MV-4-11 (cell line): ENCODE measurements at regions not wholly inside any gene's neighbourhood (a gene's known extent, or its start where the extent isn't known, plus 50 kb on each side); places are given as distances from the start of the nearest gene placed in this dataset.
"Not testable (repeated sequence)": the region's sequence is repeated elsewhere in the genome, so short reads cannot be mapped to it uniquely, and the experiment has no call there.

Experiments
- DNase-seq: peaks from one replicate; lab custom pipeline; 2025; lab: John Stamatoyannopoulos, UW

DNA sequence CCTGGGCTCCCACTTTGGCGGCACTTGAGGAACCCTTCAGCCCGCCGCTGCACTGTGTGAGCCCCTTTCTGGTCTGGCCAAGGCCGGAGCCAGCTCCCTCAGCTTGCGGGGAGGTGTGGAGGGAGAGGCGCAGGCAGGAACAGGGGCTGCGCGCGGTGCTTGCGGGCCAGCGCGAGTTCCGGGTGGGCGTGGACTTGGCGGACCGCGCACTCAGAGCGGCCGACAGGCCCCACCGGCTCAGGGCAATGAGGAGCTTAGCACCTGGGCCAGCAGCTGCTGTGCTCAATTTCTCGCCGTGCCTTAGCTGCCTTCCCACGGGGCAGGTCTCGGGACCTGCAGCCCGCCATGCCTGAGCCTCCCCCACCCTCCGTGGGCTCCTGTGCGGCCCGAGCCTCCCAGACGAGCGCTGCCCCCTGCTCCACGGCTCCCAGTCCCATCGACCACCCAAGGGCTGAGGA is 324.8 kb downstream of the RAD51AP2 start:
- DNase-seq, result not testable (repeated sequence)

DNA sequence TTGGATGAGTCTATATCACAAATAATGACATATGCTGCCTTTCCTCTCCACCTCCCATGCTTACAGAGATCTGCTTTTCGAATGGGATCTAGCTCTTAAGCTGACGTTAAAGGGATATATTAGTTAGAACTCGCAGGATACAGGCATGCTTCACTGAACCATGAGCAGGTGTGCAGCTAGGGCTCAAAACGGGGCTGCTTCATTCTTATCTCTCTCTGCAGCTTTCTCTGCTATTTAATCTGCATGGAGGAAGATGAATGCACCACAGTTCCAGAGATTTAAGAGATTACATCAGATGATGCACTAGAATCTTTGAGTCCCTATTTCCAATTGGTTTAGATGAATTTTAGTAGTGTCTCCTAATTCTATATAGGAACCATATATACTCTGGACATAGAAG is 327.0 kb downstream of the RAD51AP2 start:
- no peak for DNase-seq

DNA sequence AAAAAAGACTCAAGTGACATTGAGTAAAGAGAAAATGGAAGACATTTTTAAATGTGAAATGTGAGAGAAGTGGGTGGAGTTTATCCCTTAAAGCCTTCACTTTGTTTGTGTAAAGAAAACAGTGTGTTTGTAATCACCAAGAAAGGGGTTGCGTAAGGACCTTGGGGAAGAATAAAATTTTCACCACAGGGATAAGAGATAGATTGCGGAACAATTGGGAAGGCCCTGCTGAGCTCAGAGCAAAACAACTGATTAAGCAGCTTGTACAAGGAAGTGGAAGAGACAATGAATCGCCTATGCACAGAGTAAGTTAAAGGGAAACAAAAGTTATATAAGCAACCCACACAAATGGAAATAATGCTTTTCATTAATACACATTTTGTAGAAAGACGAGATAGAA is 327.7 kb downstream of the RAD51AP2 start:
- peak; percentile 29 for DNase-seq

DNA sequence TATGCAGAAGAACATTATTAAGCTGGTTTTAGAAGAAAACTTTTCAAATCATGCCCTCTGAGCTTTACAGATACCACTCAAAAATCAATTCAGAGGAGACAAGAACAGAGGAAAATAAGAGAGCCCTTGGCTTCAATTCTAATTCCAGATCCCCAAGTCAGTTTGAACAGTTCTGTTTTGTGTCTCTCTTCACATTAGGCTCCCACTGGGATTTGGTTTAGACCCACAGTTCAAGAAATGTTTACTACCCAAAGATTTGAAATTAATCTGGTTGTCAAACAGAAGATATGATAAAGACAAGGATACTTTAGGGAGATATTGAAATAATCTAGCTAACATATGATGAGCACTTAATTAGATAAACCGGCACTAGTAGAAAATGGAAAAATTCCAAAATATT is 329.5 kb downstream of the RAD51AP2 start:
- DNase-seq, result no peak

DNA sequence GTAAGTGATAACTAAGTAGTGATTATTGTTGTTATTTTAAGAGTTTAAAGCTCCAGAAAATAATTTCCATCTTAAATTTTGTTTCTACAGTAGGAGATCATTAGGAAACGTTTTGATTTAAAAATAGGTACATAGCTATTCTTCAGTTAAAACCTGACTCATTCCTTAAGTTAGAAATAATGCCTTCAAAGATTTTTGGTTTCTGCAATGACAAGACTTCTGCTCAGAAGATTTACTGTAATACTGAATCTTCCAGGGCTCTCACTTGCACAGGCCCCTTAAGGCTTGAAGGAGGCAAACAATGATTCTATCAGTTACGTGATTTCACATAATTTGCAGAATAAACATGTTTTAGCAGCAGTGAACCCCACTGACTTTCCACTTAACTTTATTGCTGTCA is 333.7 kb downstream of the RAD51AP2 start:
- no peak for DNase-seq

DNA sequence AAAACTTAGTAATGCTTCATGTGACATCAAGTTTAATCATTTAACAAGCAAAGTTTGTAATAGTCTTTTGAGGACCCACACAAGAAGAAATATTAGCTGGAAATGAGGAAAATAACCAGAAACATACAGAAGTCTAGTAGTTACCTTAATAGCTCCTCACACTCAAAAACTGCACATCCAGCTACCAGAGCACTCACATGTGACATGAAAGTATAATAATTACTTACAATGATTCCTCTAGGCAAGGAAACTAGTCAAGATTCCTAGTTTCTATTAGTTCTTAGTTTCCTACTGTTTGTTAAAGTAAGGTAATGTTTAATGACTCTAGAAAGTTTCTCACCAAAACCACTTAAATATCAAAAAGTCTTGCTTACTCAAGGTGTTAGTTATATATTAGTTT is 335.8 kb downstream of the RAD51AP2 start:
- DNase-seq, result no peak

DNA sequence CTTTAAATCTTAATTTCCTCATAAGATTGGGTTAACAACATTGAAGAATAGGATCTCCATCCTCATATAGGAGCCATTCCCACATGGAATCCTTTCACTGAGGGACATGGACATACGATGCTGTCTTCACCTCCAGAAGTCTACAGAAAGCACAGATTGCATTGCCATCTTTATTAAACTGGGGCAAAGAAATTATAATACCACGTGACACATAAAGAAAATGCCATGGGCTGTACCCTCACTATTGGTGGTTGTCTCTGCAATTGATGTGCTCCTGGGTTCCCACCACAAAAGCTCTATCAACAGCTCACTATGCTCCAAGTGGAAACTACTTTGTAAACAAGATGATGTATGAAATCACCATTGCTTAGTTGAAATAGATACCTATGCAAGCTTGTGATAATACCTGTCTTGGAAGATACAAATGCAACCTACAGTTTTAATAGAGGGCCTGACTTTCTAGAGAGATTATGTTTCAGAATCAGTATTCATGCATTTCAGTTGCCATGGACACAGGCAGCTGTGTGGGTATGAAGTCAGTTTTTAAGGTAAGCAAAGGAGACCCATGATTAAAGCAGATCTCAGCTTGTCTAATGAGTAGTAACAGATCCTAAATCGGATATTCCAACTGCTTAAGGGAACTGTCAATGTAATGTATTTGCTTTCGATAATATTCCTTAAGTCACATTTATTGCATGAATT is 337.0 kb downstream of the RAD51AP2 start:
- no peak for DNase-seq

DNA sequence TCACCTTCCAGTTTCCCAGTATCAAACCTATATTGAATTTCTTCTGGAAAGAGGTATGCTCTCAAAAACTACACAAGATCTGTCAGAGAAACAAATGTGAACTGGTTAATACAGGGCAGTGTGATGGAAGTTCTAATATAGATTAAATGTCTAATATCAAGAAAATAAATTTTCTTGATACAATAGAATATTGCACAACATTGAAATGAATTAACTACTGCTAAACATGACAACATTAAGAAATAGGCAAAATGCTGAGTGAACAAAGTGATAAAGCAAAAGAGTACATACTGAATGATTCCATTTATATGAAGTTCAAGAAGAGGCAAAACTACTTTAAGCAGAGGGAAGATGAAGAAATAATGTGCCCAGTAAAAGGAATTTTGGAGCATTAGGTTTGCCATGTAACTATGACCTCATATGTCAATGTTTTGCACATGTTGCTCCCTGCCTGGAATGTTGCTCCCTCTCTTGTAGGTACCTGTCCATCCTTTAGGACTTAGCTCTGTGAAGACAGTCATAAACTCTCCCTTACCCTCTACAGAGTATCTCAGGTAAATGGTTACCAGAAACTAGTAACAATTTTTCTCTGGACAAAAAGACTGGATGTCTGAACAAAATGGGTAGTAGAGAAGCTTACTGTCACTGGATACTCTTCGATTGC is 339.0 kb downstream of the RAD51AP2 start:
- DNase-seq, result no peak

DNA sequence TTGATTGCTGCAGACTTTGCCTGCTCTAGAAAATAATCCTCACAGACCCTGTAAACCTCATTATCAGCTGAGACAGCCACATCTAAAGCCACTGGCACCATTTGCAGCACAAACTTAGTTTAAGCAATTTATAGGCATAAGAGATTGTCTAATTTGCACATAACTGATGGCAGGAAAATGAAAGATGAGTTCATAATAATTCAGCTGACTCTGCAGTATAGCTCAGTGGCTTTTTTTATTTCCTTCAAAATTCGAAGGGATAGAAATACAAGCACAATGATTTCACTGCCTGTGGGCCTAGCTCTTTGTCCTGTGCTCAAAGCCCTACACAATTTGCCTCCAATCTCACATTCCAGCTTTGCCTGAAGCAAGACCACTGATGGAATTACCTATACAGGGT is 341.2 kb downstream of the RAD51AP2 start:
- DNase-seq, result no peak

DNA sequence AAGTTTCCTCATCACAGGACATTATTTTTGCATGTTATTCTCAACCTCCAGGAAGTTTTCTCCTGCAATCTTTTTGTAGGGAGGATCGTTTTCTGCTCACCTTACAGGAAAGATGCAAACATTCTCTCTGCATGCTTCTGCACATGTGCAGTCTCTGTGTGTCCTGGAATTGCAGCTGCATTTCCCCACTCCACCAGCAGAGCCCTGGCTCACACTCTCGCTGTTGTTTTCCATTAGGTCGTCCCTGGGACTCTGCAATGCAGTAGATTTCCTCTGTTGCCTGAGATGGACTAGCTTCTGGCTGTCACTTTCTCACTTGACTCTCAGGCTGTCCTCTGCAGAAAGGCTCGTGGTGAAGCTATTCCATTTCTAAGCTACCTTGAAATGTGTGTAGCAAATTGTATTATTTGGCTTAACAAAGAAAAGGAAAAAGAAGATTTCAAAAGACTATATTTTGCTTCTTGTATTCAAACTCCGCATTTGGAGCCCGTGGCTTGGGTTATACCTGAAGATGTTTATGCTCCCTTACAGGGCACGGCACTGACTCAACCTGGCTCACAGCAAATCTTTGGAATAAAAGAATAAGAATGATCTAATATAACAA is 346.7 kb downstream of the RAD51AP2 start:
- no peak for DNase-seq

DNA sequence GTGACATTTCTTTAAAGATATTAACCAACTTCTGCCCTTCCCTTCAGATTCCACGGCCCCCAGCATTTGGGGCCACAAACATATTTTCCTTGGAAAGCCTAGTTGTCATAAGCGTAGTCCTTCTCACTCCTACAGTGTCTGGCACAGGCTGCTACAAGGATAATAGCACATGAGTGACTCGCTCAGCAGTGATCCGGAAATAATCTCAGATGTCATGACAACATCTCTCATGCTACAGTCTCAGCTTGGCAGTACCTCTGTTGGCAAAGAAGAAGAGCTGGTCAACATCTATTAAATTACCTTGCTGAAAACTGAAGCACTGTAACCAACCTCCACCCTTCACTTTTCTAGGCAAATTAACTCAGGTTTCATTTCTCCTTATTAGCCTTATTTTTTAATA is 351.7 kb downstream of the RAD51AP2 start:
- no peak for DNase-seq

DNA sequence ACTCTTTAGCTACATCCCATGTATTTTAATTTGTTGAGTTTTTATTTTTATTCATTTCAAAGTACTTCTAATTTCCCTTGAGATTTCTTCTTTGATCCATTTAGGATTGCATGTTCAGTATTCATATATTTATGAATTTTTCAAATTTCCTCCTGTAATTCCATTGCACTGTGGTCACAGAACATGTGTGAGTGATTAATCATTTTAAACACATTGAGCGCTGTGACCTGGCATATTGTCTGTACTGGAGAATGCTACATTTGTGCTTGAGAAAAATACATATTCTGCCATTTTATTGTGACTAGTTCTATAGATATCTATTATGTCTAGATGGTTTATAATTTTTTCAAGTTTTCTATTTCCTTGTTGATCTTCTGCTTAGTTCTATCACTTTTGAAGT is 353.7 kb downstream of the RAD51AP2 start:
- no peak for DNase-seq

DNA sequence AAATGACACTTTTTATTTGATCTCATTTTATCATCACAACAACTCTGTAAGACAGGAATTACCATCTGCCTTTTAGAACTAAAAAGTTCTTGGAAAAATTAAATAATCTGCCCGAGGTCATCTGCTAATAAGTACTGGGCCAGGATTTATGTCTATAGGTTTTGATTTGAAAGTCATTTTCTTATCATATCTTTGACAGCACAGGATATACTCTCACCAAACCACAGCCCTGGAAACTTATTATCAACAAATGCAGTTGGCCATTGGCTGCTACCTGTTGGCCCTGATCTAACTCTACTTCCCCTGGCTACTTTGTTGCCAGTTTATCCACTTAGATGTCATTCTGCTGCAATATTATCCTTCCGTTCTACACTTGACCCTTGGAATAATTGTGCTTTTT is 354.6 kb downstream of the RAD51AP2 start:
- DNase-seq, result no peak

DNA sequence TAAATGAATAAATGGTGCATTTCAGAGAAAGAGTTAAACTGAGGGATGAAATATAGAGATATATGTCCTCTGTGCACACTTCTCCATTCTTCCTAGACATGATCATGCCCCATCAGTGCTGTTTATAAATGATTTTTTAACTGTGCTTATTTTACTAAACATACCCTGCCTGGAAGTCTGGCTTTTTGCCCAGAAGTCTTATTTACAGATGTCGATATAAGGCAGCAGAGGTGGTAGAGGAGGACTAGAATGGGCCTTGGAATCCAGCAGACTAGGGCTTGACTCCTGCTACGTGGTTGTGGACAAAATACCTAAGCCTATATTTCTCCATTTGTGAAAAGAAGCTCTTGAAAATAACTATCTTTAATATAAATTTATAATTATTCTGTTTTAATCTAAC is 355.5 kb downstream of the RAD51AP2 start:
- DNase-seq, result no peak

DNA sequence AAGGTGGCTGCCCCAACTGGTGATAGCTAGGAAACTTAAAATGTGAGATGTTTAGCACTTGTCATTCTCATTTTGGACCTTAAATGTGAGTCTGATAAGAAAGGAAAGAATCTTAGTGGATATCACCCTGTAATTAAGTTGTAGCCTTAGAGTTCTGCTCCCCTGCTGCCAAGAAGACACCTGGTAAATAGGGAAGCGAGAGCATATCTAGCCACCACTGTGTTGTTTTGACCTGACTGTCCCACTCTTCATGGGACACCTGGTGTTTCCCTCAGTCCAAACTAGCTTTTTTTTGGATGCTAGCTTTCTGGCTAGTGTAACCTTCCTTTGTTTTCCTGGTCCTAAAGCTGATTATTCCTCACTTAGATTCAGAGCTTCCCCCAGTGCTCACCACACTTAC is 357.6 kb downstream of the RAD51AP2 start:
- no peak for DNase-seq

DNA sequence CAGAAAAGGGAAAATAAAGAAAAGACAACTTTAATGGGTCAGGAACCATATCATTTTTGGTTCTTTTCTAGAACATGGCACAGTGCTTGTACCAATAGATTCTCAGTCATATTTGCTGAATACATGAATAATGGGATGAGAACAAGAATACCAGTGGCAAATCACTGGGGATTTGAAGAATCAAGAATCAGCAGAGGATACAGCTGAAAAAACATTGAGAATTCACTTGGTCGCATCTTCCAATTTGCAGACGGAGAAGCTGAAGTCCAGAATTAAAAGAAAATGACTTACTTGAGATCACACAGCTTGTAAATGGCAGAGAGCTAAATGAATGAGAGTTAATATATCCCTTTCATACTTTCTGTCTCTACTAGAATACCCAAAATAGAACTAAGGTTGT is 362.2 kb downstream of the RAD51AP2 start:
- DNase-seq, result no peak

DNA sequence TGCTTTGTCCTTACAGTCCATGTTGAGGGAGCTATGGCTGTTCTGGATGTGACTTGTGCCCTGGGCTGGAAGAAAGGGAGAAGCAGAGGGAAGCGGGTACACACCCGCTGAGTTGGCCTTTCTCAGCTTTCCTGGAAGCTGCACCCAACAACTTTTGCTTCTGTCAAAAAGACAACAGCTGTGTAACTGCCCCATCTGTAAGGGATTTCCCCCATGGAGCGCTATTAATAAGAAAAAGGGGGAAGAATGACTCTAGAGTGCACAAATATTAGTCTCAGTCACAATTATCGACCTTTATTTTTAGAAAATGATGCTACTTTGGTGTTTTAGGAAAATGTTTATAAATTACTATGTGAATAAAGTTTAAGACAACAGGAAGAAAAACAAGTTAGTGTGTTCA is 368.3 kb downstream of the RAD51AP2 start:
- no peak for DNase-seq

DNA sequence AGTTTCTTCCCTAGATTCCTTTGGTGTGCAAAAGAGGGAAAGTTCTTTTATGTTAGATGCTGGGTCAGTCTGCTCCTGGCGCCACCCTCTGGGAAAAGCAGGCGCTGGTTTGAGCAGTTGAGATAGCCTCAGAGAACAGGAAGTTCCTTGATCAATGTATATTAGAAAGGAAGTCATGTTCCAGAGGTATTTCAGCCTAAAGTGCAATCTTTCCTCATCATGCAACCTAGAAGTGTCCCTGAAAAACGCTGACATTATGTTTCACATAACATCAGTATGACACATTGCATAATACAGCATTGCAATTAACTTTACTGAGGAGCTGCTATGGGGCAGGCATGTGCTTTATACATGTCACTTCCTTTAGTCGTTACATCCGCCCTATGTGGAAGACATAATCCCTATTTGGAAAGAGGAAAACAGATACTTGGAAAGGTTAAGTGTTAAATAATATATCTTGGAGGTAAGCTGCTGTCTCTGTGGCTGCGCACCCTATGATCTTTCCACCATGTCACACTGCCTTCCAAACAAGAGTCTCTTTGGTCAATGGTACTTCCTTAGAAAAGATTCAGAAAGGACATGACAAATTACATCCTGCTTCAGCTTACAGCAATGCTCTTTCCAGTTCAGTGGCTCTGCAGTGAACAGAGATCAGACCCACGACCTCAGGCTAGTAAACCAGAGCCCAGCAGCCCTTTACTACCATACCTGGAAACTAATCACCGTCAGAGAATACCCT is 369.7 kb downstream of the RAD51AP2 start:
- peak; percentile 52 for DNase-seq

DNA sequence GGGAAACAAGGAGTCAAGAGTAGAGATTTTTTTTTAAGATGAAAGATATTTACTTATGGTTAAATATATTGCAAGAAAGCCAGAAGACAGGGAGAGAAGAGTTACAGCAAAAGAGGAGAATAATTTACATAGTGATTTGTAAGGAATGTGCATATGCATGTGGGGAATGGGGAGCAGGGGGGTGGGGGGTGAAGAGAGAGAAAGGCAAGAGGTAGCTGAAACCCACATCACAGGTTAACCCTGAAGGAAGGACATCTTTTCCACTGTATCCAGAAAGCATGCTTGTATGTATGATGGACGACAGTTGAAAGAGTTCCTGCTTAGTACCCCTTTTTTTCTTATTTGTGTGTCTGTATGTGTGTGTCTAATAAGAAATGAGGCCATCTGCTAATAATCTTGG is 371.9 kb downstream of the RAD51AP2 start:
- DNase-seq, result no peak

DNA sequence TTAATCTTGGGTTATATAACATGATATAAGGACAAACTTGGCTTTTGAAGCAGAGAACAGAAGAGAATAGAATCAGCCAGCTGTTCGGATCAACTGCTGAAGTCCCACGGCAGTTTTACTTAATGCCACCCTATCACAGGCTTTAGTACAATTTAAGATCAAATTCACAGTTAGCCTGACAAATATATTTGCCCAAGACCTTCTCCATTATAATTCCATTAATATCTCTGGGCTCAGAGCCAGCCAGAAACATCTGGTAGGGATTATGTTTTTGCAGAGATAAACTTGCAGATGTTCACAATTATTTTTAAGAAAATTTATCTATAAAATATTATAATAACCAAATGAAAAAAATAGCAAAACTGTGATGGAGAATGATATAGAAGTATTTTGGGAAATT is 381.4 kb downstream of the RAD51AP2 start:
- no peak for DNase-seq

DNA sequence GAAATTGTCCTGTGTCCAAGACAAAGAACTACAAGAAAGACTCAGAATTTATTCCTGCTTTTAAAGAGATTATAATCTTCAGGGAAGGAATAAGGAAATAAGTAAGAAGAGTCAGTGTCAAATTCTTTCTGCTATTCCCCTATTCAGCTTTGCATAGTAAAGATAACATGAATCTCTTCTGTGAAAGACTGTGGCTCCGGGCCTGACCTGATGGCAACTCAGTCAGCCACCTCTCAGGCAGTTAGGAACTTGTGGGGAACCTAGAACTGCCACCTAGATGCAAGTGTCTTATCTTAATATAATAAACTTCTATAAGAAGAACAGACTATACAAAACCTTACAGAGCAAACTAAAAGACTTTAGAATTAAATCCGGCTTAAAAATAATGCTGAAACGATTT is 382.0 kb downstream of the RAD51AP2 start:
- no peak for DNase-seq

DNA sequence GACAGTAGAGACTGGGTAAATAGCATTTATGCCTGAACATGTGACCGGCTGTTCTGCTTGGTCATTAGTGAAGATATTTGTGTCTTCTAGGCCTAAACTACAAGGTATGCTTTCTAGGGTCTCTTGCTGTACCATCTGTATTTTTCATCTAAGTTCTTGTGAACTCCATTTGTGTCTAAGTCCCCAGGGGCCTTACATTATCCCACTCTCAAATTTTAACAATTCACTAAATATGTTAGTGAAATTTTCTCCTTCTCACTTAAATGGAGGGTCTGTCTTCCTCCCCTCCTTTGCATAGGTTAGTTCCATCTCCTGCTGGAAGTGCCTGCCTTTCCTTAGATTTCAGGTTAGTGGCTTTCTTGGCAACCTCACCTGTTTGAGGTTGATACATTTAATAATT is 382.6 kb downstream of the RAD51AP2 start:
- no peak for DNase-seq
